ENCODE measurements at regions not wholly inside any gene's neighbourhood (a gene's known extent, or its start where the extent isn't known, plus 50 kb on each side); places are given as distances from the start of the nearest gene placed in this dataset.

GRCh38 chr17:77753246-77753645 lies 205.3 kb upstream of the TNRC6C start:
- TF ChIP-seq CTCF (IDR thresholded peaks at IDR 0.05; ENCODE audit: low read depth, low read length) (no peak), EZH2phosphoT487 (IDR thresholded peaks at IDR 0.05; ENCODE audit: low read depth) (no peak)

All from OCI-LY3 (cell line).